Fibroblast of the aortic adventitia (primary cell): ENCODE measurements at regions not wholly inside any gene's neighbourhood (a gene's known extent, or its start where the extent isn't known, plus 50 kb on each side); places are given as distances from the start of the nearest gene placed in this dataset.

ENCODE experiments used
- DNase-seq: peaks from one replicate; pipeline ENCODE4 v3.0.0-alpha.2; 2010; ENCODE audit warnings: low read depth
- H3K4me3 ChIP-seq: 2 replicates; pipeline ENCODE4 v1.5.1; 2011; ENCODE audit warnings: low read depth, mild to moderate bottlenecking, control low read depth, low read length, moderate library complexity
- TF ChIP-seq, protein P1 (sequence below): IDR thresholded peaks from 2 replicates; pipeline ENCODE4 v1.5.1; 2011; ENCODE audit warnings: mild to moderate bottlenecking, low read length, control low read depth, inconsistent platforms; ENCODE audit not compliant: insufficient read depth

DNA sequence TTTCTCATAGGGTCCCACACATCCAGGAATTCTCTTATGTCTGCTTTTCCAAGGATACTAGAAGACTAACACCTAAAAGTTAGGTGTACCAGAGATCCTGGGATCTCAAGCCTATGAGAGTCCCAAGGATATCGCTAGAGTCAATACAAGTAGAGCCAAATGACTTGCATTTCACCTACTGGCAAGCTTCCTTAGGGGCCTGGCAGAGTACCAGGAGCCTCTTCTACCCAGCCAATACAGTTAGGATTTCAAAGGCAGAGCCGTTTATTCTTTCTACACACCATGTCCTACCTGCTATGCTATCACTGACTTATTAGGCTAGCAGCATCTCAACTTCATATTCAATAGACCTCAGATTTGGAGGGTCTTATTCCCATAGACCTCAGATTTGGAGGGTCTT, 53.5 kb upstream of the UNC5B start:
- no peak overlapping the region for H3K4me3 ChIP-seq
- TF ChIP-seq, protein P1, sequence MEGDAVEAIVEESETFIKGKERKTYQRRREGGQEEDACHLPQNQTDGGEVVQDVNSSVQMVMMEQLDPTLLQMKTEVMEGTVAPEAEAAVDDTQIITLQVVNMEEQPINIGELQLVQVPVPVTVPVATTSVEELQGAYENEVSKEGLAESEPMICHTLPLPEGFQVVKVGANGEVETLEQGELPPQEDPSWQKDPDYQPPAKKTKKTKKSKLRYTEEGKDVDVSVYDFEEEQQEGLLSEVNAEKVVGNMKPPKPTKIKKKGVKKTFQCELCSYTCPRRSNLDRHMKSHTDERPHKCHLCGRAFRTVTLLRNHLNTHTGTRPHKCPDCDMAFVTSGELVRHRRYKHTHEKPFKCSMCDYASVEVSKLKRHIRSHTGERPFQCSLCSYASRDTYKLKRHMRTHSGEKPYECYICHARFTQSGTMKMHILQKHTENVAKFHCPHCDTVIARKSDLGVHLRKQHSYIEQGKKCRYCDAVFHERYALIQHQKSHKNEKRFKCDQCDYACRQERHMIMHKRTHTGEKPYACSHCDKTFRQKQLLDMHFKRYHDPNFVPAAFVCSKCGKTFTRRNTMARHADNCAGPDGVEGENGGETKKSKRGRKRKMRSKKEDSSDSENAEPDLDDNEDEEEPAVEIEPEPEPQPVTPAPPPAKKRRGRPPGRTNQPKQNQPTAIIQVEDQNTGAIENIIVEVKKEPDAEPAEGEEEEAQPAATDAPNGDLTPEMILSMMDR, result no peak
- no peak for DNase-seq

GRCh38 chr10:71159892-71160291, 52.5 kb upstream of the UNC5B start:
- no peak overlapping the region for H3K4me3 ChIP-seq
- TF ChIP-seq, protein P1, result no peak
- no peak for DNase-seq

- TF ChIP-seq, protein P1, result no peak
- no peak for DNase-seq
- H3K4me3 ChIP-seq, result no peak overlapping the region
These were observed 50.9 kb upstream of the UNC5B start for GRCh38 chr10:71161425-71161824.
